HEK293T (cell line): ENCODE measurements at regions not wholly inside any gene's neighbourhood (a gene's known extent, or its start where the extent isn't known, plus 50 kb on each side); places are given as distances from the start of the nearest gene placed in this dataset.

Experiments
- CTCF ChIA-PET: fragments of 350-600 bp; formaldehyde crosslinking; extraction: SDS; loops from one replicate; lab custom pipeline; 2021; ENCODE audit warnings: antibody characterized with exemption, inconsistent platforms; lab: Yijun Ruan, JAX
- POLR2A ChIA-PET: fragments of 350-600 bp; formaldehyde crosslinking; extraction: SDS; loops from one replicate; lab custom pipeline; 2020; ENCODE audit warnings: antibody characterized with exemption, inconsistent platforms; lab: Yijun Ruan, JAX
- DNase-seq: peaks from one replicate; pipeline ENCODE4 v3.0.0; 2012; ENCODE audit warnings: mixed read lengths; ENCODE audit errors: extremely low spot score
- ARNT ChIP-seq: fragments of 450-650 bp; IDR thresholded peaks from 2 replicates; pipeline ENCODE4 v1.6.1; 2017; ENCODE audit warnings: mild to moderate bottlenecking
- BHLHE40 ChIP-seq: fragments of 450-650 bp; IDR thresholded peaks from 2 replicates; pipeline ENCODE4 v1.6.1; 2016; ENCODE audit warnings: mild to moderate bottlenecking, moderate library complexity, borderline replicate concordance
- CTBP1 ChIP-seq: fragments of 450-650 bp; IDR thresholded peaks from 2 replicates; pipeline ENCODE4 v1.6.1; 2016; ENCODE audit warnings: borderline replicate concordance
- ELF4 ChIP-seq: fragments of 450-650 bp; IDR thresholded peaks from 2 replicates; pipeline ENCODE4 v1.6.1; 2017; ENCODE audit warnings: antibody characterized with exemption
- FOXA1 ChIP-seq: fragments of 450-650 bp; IDR thresholded peaks from 2 replicates; pipeline ENCODE4 v1.6.1; 2016; ENCODE audit warnings: mild to moderate bottlenecking
- FOXK2 ChIP-seq: fragments of 450-650 bp; IDR thresholded peaks from 2 replicates; pipeline ENCODE4 v1.6.1; 2016; ENCODE audit warnings: mild to moderate bottlenecking
- FOXM1 ChIP-seq: fragments of 450-650 bp; IDR thresholded peaks from 2 replicates; pipeline ENCODE4 v1.6.1; 2017; ENCODE audit warnings: mild to moderate bottlenecking, borderline replicate concordance
- HDGF ChIP-seq: fragments of 450-650 bp; IDR thresholded peaks from 2 replicates; pipeline ENCODE4 v1.6.1; 2017; ENCODE audit warnings: antibody characterized with exemption, borderline replicate concordance
- L3MBTL2 ChIP-seq: fragments of 450-650 bp; conservative IDR thresholded peaks from 2 replicates; pipeline ENCODE4 v1.6.1; 2016; ENCODE audit warnings: mild to moderate bottlenecking
- LEF1 ChIP-seq: fragments of 450-650 bp; IDR thresholded peaks from 2 replicates; pipeline ENCODE4 v1.6.1; 2017; ENCODE audit warnings: mild to moderate bottlenecking, borderline replicate concordance
- NFRKB ChIP-seq: fragments of 450-650 bp; IDR thresholded peaks from 2 replicates; pipeline ENCODE4 v1.6.1; 2016; ENCODE audit warnings: mild to moderate bottlenecking, moderate library complexity
- PKNOX1 ChIP-seq: fragments of 450-650 bp; IDR thresholded peaks from 2 replicates; pipeline ENCODE4 v1.6.1; 2016
- SP1 ChIP-seq: fragments of 450-650 bp; IDR thresholded peaks from 2 replicates; pipeline ENCODE4 v1.6.1; 2017
- SUZ12 ChIP-seq: fragments of 450-650 bp; IDR thresholded peaks from 2 replicates; pipeline ENCODE4 v1.6.1; 2016; ENCODE audit warnings: mild to moderate bottlenecking
- TARDBP ChIP-seq: fragments of 450-650 bp; IDR thresholded peaks from 2 replicates; pipeline ENCODE4 v1.6.1; 2016
- ZNF384 ChIP-seq: fragments of 450-650 bp; IDR thresholded peaks from 2 replicates; pipeline ENCODE4 v1.6.1; 2016

GRCh38 chr10:70991140-70992124 lies 103.1 kb upstream of the PCBD1 start:
- no peak for DNase-seq
- POLR2A ChIA-PET: no interaction called here
- TF ChIP-seq SP1 (no peak), PKNOX1 (no peak), ZNF384 (no peak), NFRKB (no peak), TARDBP (no peak), FOXA1 (no peak), L3MBTL2 (no peak), FOXK2 (no peak), SUZ12 (no peak), ARNT (no peak), CTBP1 (no peak), ELF4 (no peak), BHLHE40 (no peak), LEF1 (no peak), FOXM1 (no peak), HDGF (no peak)
- CTCF ChIA-PET: no interaction called here

GRCh38 chr10:70992436-70992835 lies 104.1 kb upstream of the PCBD1 start:
- POLR2A ChIA-PET: no interaction called here

GRCh38 chr10:70993051-70993450 lies 104.7 kb upstream of the PCBD1 start:
- no peak for TF ChIP-seq PKNOX1
- no peak for TF ChIP-seq LEF1
- CTCF ChIA-PET: no interaction called here
- no peak for DNase-seq
- POLR2A ChIA-PET: no interaction called here

More at GRCh38 chr10:70992436-70992835, 104.1 kb upstream of the PCBD1 start:
- TF ChIP-seq FOXK2 (no peak), ZNF384 (no peak), BHLHE40 (no peak), ARNT (no peak)
- CTCF ChIA-PET: no interaction called here
- no peak for DNase-seq

- POLR2A ChIA-PET: no interaction called here
- CTCF ChIA-PET: no interaction called here
- no peak for TF ChIP-seq L3MBTL2
- no peak for TF ChIP-seq LEF1
- no peak for TF ChIP-seq CTBP1
- TF ChIP-seq ARNT: no peak
- no peak for TF ChIP-seq ZNF384
- no peak for TF ChIP-seq HDGF
- no peak for TF ChIP-seq PKNOX1
- no peak for TF ChIP-seq FOXM1
- no peak for TF ChIP-seq TARDBP
- no peak for DNase-seq
Observed at GRCh38 chr10:70996549-70996948, 108.2 kb upstream of the PCBD1 start.

- POLR2A ChIA-PET: no interaction called here
Observed at GRCh38 chr10:70997236-70997635, 108.9 kb upstream of the PCBD1 start.

GRCh38 chr10:70998086-70998485 lies 109.7 kb upstream of the PCBD1 start:
- DNase-seq: no peak
- no peak for TF ChIP-seq ARNT
- no peak for TF ChIP-seq FOXM1
- TF ChIP-seq L3MBTL2: no peak
- no peak for TF ChIP-seq FOXA1
- TF ChIP-seq NFRKB: no peak
- TF ChIP-seq FOXK2: no peak
- TF ChIP-seq SUZ12: no peak
- TF ChIP-seq TARDBP: no peak
- no peak for TF ChIP-seq PKNOX1
- TF ChIP-seq HDGF: no peak
- no peak for TF ChIP-seq ZNF384
- TF ChIP-seq SP1: no peak
- TF ChIP-seq LEF1: no peak
- no peak for TF ChIP-seq CTBP1
- no peak for TF ChIP-seq BHLHE40
- ChIA-PET CTCF (no interaction called here), POLR2A (no interaction called here)

More at GRCh38 chr10:70997236-70997635, 108.9 kb upstream of the PCBD1 start:
- CTCF ChIA-PET: no interaction called here
- no peak for DNase-seq
- TF ChIP-seq FOXK2 (no peak), ARNT (no peak)
